ENCODE measurements at regions not wholly inside any gene's neighbourhood (a gene's known extent, or its start where the extent isn't known, plus 50 kb on each side); places are given as distances from the start of the nearest gene placed in this dataset.

DNA sequence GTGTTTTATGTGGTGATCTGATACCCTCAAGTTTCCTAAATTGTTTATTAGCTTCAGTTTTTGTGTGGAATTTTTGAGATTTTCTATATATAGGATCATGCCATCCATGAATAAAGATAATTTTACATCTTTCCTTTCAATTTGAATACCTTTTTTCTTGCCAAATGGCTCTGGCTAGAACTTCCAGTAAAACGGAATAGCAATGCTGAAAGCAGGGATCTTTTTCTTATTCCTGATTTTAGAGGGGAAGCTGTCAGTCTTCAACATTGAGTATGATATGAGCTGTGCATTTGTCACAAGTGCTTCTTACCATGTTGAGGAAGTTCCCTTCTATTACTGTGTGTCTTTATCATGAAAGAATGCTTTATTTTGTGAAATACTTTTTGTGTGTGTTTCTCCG, 618.8 kb downstream of the FGF9 start:
- DNase-seq (ENCODE audit: low read depth), result no peak
- TF ChIP-seq CTCF (conservative IDR thresholded peaks at IDR 0.05; ENCODE audit: low read depth, low read length), result no peak
- no peak overlapping the region for H3K4me3 ChIP-seq (ENCODE audit: low read length)

GRCh38 chr13:22298530-22298929, 627.7 kb downstream of the FGF9 start:
- TF ChIP-seq CTCF (conservative IDR thresholded peaks at IDR 0.05; ENCODE audit: low read depth, low read length), result no peak
- no peak overlapping the region for H3K4me3 ChIP-seq (ENCODE audit: low read length)
- no peak for DNase-seq (ENCODE audit: low read depth)

DNA sequence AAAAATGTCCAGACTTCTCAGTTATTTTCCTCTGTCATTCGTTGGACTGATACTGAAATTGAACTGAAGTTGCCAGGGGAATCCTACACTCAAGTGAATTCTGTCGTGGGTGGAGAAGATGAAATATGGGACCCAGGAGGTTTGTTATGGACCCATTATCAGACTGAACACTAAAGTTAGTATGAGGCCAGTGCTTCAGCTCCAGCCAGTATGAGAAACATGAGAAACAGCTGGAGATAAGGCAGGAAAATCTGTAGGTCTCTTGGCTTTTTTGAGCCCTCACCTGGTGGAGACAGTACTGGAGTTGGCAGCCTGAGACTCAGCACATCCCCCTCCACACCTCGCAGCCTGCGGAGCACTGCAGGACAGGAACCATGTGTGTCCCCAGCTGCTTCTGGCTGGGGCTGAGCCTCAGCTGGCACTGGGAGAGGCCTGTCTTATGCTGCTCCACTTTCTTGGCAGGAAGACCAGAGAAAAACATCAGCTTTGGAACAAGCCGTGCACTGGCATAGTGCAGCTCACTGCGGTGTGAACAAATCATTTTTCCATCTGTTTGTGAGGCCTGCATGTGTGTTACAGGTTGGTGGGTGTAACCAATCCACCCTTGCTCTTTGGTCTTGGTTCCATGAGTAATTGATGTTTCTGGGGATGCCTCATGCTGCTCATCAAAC, 641.0 kb downstream of the FGF9 start:
- no peak for DNase-seq (ENCODE audit: low read depth)
- TF ChIP-seq CTCF (conservative IDR thresholded peaks at IDR 0.05; ENCODE audit: low read depth, low read length), result no peak
- H3K4me3 ChIP-seq (ENCODE audit: low read length), result no peak overlapping the region

GRCh38 chr13:22312405-22312803, 641.5 kb downstream of the FGF9 start:
- no peak overlapping the region for H3K4me3 ChIP-seq (ENCODE audit: low read length)
- DNase-seq (ENCODE audit: low read depth), result no peak
- no peak for TF ChIP-seq CTCF (conservative IDR thresholded peaks at IDR 0.05; ENCODE audit: low read depth, low read length)

DNA sequence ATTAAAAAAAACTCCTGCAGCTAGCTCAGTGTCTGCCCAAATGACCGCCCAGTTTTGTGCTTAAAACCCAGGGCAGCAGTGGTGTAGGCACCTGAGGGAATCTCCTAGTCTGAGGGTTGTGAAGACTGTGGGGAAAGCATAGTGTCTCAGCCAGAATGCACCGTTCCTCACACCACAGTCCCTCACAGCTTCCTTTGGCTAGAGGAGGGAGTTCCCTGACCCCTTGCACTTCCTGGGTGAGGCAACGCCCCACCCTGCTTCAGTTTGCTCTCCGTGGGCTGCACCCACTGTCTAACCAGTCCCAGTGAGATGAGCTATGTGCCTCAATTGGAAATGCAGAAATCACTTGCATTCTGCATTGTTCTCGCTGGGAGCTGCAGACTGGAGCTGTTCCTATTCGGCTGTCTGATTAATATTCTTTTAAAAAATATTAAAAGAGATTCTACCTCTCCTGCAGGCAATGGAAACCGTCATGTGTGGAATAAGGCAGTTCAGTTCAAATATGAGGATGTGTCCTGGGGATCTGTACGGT, 645.7 kb downstream of the FGF9 start:
- H3K4me3 ChIP-seq (ENCODE audit: low read length), result no peak overlapping the region
- no peak for DNase-seq (ENCODE audit: low read depth)
- no peak for TF ChIP-seq CTCF (conservative IDR thresholded peaks at IDR 0.05; ENCODE audit: low read depth, low read length)

DNA sequence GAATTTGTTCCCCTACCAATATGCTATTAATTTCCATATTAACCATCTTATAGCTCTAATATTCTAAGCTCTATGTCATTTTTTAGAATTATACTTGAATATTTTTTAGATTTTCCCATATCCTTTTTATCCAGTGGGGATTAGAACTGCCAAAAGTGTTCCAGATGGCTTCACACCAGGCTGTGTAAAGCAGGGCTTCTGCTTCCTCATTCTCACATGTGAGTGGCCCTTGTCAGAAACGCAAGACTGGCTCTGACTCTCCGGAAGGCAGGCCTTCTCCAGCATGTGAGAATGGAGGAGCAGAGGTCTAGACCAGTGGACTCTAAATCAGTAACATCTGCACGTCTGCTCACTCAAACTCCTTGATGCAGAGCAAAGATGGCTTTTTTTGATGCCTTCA, 650.1 kb downstream of the FGF9 start:
- H3K4me3 ChIP-seq (ENCODE audit: low read length), result no peak overlapping the region
- no peak for TF ChIP-seq CTCF (conservative IDR thresholded peaks at IDR 0.05; ENCODE audit: low read depth, low read length)
- no peak for DNase-seq (ENCODE audit: low read depth)

DNA sequence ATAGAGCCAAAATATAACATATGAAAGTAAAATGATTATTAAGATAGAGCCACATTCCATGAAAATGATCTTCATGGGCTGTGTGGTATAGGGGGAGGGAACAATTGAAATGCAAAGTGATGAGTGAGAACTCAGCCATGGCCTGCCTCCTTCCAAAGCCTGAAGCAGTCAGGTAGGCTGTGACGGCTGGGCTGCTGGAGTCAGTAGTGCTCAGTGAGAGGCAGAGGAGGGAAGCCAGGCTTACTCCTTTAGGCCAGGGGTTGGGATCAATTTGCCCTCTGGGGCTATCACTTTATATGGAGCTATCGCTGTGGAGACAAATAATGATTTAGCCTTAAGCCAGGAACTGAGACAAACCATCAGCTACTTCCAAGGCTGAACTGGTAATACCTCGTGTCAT, 654.9 kb downstream of the FGF9 start:
- DNase-seq (ENCODE audit: low read depth), result no peak
- H3K4me3 ChIP-seq (ENCODE audit: low read length), result no peak overlapping the region
- TF ChIP-seq CTCF (conservative IDR thresholded peaks at IDR 0.05; ENCODE audit: low read depth, low read length), result no peak

All from retinal pigment epithelial cell (primary cell).